GM18499 (cell line): ENCODE measurements at regions not wholly inside any gene's neighbourhood (a gene's known extent, or its start where the extent isn't known, plus 50 kb on each side); places are given as distances from the start of the nearest gene placed in this dataset.
"Not testable (repeated sequence)": the region's sequence is repeated elsewhere in the genome, so short reads cannot be mapped to it uniquely, and the experiment has no call there.

Experiments
- ATAC-seq: cut with Tn5 transposase; IDR thresholded peaks from one replicate; pipeline ENCODE4 v1.9.1; 2021; ENCODE audit warnings: moderate number of reproducible peaks; ENCODE audit not compliant: insufficient read depth, unreplicated experiment

DNA sequence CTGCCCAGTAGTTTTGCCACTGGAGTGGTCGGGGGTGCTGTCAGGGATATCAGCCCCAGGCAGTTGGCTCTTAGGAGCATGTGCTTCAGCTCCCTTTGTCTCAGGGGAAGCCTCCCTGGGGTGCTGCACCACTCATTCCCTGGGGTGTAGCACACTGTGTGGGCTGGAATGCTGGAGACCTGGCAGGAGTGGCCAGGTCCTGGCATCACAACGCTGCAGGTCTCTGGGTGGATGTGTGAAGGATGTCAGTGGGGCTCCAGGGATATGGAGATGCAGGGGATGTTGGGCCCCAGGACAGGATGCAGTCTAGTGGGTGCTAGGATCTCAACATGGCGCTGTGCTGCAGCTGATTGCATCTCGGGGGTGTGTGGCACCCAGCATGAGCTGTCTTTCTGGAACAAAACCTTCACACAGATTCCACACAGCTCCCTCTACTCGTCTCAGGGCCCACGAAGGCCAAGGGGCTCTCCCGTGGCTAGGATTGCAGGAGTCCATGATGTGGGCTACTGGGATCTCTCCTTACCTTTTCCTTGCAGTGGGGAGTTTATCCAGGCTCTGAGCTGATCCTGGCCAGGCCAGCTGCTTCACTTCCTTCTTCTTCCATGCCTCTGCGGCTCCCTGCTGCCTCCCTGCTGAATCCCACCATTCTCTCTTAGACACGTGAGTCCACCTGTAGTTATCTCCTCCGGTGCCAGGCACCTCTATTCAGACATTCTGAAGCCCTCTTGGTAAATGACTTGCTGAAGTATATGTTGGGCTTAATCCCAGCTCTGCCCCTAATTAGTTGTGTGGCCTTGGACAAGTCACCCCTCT, 295.1 kb downstream of the RPS24 start:
- ATAC-seq = no peak

DNA sequence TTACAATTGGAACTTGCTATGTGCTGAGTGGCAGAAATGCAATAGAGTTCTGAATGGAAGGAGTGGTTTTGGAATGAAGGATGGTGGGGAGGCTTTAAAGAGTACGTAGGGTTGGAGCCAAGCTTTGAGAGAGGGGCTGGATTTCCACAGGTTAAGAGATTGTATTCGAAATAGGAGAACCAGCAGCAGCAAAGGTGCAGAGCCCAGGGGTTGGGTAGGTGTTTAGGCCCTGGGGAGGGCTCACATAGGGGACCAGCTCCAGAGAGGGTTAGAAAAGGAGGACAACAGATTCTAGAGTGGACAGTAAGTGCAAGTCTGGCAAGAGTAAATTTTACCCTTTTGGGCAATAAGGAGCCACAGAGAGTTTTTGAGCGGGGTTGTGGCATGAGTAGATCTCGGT, 297.2 kb downstream of the RPS24 start:
- no peak for ATAC-seq

DNA sequence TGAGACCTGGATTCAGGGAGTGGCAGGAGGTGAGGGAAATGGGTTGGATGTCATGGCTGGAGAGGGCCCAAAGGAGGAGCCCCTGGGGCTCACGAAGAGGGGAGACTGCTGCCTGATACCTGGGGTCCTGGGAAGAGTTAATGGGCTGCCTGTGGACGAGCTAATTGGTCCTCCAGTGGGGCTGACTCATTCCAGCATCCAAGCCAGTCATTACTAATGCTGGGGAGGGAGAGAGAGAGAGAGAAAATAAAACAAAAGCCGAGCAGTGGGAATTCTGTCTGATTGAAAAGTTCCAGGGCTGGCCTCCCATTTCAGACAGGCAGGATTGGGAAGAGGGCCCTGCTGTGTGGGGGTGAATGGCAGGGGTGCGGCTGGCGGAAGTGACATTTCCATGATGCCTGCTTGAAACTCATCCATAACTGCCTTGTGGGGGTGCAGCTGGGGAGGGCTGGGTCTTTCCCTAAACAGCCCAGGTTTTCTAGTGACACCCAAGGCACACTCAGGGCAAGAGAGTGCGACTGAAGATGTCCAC, 297.8 kb downstream of the RPS24 start:
- ATAC-seq = no peak

DNA sequence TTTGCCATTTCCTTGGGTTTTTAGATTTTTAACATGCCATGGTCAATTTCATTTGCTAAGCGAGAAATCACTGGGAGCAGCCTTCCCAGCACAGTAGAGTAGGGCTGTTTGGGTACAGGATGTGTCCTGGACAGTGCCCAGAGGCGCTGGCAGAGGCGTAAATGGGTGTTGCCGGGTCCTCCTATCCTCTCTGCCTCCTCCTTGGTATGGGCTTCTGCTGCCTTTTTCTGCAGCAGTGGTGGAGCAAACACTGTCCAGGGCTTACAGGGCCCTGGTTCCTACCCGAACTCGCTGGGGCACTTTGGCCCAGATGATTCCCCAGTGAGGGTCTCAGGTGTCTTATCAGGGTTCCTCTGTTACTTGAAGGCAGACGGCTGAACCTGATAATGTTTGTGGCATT, 298.3 kb downstream of the RPS24 start:
- ATAC-seq = no peak

DNA sequence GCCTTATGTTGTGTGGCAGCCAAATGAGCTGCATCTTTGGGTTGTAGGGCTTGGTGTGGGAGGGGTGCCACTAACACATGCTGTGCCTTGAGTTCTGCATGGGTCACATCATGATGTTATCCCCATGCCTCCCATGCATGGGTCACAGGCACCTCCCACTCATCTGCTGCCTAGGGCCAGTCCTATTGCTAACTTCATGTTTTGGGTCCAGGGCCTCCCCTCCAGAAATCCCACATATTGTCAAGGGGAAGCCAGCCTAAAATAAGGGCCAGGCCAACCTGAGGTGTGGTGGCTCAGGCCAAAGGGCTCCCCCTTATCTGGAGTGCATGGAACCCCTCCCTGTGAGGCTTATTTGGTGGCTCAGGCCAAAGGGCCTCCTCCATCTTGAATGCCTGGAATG, 299.0 kb downstream of the RPS24 start:
- ATAC-seq = no peak

DNA sequence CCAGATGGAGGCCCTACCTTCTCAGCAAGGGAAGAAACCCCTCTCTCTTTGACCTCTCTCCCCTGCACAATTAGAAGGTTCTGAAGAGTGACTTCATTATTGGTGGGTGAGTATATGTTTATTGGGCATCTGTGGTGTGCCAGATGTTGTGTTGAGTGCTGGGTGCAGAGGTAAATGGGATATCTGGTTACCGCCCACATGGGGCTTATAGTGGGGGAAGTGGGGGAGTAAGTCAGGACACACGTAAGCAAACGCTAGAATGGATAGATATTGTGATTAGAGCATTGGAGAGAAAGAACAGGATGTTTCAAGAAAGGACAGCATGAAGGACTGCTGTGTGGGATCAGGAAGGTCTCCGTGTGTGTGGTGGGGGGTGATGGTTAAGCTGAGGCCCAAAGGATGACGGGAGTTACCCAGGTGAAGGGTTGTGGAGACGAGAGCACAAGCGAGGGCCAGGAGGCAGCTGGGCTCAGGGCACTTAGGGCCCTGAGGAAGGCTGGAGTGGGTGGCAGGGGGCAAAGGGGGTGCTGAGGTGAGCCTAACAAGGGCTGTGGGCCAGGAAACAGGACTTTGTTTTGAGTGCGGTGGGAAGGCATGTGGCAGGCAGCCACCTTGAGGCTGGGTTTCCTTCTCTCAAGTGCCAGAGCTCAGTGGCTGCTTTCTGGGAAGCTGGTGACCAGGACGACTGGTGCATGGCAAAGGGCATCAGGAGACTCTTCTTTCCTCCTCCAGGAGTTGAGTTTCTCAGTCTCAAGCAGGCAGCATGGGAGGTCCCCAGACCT, 299.9 kb downstream of the RPS24 start:
- no peak for ATAC-seq

DNA sequence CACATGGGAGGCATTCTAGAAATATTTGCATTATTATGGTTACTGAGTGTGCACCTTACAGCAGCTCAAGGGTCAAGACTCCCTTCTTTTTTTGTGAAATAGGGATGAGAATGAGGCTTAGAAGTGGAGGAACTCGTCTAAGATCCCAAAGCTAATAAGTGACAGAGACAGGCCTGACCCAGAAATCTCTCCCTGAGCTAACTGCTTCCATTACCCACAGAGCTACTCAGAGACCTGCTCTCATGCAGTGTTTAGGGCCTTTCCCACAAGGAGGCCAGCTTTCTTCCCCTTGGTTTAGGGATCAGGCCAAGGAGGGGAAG, 301.7 kb downstream of the RPS24 start:
- ATAC-seq = no peak

DNA sequence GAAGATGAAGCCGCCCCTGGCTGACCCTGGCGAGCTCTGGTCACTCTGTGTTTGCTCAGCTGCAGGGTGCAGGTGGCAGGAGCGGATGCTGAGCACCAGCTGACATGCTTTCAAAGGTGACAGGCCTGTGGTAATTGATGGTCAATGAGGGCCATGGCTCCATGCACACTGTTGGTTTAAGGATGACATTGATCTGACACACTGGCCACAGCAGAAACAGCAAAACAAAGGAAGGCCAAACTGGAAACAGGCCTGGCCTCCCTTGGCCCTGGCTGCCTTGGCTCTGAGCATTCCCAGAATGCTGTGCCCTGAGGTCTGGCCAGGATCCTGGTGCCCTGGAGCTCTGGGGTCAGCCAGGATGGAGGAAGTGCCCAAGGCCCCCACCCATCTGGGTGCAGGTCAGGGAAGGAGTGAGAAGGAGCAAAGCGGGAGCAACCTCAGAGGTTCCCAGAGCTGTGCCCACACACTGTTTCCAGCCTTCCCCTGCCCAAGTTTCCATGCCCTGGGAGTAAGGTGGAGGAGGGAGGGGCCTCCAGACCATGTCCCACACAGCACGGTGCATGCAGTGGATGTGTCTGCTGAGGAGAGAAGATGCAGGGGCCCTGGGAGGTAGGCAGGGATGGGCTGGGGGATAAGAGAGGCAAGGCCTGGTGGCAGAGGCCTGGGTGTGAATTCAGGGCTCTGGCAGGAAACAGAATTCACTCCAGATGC, 302.2 kb downstream of the RPS24 start:
- no peak for ATAC-seq

DNA sequence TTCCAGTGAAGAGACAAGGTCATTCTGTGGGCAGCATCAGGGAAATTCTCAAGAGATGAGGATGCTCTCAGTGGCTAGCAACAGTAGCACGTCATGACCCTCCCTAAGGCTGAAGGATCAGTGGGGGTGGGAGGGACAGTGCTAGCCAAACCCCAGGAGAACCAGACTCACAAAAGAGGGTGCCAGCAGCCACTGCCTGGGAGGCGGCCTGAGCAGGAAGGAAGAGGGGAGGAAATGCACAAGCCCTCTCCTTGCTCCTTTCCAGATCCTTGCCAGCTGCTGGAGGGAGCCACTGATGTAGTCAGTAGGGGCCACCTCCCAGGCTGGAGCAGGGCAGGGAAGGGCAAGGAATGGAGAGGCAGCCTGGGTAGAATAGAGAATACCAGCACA, 302.7 kb downstream of the RPS24 start:
- ATAC-seq = no peak

DNA sequence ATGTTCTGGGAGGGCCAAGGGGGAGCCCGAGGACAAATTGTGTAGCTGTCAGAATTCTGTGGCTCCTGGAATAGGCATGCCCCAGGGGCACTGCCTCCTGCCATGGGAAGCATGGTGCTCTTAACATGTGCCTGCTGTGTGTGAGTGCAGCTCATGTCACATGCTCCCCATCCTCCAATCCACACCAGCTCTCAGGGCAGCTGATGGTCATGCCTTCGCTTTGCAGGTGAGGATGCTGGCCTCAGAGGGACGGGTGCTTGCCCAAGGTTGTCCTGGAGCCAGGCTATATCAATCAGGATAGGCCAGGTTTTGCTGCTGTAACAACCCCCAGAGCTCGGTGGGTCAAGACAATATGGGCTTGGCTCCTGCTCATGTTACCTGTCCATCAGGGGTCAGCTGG, 303.4 kb downstream of the RPS24 start:
- ATAC-seq = no peak

DNA sequence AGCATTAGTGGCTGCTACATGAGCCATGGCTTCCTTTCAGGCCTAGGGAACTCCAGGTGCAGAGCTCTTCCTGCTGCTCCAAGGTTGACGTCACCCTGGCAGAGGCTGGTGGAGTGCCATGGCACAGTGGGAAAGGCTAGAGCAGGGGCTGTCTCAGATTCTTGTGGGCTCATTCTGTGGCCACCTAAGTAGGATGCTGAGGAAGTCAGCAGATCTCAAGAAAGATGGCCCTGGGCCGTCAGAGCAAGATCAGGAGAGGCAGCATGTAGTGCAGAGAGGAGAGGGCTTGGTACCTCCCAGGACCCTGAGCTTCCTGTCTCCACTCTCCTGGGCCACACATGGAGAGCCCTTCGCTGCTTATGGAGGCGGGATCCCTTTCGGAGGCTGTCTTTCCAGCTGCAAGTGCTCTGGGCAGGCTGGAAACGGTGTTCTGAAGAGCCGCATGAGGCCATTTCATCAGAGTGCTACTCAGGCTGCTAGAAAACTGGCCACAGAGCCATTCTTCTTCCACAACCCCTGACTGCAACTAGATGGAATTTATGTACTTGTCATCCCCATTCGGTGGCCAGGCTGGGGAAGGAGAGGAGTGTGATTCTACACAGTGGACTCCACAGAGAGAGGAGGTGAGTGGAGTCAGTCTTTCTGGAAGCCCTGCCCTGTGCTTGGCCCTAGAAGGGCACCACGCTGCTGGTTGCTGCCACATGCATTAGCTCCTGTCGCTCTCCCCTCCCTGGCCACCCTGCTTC, 304.2 kb downstream of the RPS24 start:
- no peak for ATAC-seq

DNA sequence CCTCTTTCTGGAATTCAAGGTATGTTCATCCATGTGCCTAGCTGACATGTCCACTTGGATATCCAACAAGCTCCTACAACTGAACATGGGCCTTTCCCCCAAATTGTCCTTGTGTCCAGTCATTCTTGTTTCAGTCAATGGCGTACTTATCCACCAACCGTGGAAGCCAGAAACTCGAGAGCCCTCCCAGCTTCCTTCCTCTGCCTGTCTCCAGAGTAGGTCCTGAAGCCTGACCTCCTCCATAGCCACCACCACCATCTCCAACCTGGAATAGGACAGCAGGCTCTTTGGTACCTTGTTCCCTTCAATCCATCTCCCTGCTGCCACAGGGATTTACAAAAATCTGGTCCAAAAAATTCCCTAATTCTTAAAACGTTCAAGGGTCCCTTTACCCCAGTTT, 305.1 kb downstream of the RPS24 start:
- no peak for ATAC-seq

DNA sequence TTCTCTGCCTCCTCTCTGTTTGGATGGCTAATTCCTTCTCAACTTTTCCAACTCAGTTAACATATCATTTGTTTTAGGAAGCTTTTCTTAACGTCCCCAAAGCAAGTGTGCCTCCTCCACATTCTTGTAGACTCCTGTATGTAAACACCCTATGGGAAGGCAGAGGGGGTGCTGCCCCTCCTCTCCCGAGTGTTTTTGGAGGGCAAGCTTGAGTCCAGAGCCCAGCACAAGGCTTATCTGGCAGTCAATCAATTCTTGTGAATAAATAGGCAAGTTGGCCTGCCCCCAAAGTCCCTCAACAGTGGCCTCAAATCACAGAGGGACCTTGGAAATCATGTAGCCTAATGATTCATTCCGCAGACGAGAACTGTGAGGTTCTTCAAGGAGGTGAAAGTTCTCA, 305.6 kb downstream of the RPS24 start:
- ATAC-seq = no peak

DNA sequence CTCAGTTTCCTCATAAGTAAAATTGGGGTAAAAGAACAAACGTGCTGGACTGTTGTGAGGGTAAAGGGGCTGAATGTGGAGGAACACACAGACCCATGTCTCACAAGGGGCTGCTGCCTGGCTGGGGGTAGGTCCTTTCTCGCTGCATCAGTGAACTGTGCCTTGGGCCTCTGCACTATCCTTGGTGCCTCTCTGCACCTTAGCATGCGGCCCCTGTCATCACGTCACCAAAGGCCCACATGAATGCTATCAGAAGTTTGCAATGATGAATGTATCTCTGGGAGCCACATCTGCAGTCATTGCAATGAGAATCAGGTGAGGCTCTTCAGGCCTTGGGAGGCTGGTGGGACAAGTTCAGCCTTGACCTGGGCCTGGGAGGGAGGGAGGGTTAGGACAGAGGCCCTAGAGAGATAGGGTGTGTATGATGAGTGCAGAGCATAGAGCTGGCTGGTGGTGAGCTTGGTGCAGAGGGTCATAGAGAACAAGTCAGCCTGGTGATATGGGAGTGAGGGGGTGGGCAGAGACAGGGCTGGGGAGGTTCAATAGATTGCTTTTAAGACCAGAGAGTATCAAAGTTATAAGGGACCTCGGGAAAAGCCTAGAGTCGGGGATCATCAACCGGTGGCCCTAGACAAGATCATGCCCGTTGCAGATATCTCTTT, 308.4 kb downstream of the RPS24 start:
- ATAC-seq = no peak

DNA sequence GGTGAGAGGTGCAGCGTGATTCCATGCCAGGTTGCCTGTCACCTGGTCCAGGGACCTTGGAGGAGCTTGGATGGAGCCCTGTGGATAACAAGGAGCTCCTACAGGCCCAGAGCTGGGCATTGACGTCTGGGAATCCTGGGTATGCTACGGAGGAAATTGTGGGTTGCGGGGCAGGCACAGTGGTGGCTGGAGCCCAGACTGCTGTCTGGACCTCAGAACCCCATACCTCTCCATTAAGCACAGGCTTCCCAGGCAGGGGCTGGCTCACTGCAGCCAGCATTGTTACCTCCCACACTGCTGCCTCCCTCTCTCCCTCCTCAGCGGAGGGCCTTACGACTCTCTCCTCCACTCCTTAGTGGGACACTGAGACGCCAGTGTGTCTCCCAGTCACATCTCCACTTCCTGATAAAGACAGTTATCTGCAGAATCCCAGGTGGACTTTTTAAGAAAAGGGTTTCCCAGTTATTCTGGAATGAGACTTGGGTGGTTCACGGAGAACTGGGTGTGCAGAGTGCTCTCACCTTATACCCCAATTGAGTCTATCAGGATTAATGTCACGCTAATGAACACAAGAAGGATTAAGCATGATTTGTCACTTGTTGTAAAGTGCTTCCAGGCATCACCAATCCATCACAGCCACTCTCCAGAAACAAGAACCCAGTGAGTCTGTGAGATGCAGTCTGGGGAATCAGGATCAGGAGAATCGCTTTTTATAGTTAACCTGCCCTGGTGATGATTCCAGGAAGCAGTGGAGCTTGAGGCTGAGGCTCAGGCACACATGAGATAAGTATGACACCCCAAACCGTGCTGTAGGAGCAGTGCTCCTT, 309.4 kb downstream of the RPS24 start:
- ATAC-seq = no peak

DNA sequence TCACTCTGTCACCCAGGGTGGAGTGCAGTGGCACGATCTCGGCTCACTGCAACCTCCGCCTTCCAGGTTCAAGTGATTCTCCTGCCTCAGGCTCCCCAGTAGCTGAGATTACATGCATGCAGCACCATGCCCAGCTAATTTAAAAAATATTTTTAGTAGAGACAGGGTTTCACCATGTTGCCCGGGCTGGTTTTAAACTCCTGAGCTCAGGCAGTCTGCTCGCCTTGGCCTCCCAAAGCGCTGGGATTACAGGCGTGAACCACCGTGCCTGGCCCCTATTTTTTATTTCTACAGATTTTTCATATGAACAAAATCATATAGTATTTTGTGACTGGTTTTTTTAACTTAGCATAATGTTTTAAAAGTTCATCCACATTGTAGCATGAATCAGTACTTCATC, 310.6 kb downstream of the RPS24 start:
- not testable (repeated sequence) for ATAC-seq

DNA sequence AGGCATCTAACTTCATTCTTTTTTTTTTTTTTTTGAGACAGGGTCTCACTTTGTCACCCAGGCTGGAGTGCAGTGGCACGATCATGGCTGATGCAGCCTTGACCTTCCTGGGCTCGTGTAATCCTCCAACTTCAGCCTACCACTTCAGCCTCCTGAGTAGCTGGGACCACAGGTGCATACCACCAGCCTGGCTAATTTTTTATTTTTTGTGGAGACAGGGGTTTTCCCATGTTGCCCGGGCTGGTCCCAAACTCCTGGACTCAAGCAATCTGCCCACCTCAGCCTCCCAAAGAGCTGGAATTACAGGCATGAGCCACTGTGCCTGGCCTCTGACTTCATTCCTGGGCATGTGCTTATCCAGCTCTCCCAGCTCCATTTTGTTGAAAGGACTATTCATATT, 311.9 kb downstream of the RPS24 start:
- ATAC-seq = not testable (repeated sequence)

DNA sequence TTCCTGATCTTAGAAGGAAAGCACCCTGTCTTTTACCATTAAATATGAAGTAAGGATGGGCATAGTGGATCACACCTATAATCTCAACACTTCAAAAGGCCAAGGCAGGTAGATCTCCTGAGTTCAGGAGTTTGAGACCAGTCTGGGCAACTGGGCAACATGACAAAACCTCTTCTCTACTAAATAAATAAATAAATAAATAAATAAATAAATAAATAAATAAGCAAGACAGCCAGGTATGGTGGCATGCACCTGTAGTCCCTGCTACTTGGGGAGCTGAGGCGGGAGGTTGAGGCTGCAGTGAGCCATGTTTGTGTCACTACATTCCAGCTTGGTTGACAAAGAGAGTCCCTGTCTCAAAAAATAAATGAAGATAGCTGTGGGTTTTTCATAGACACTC, 313.1 kb downstream of the RPS24 start:
- no peak for ATAC-seq
